GM21619 (cell line): ENCODE measurements at regions not wholly inside any gene's neighbourhood (a gene's known extent, or its start where the extent isn't known, plus 50 kb on each side); places are given as distances from the start of the nearest gene placed in this dataset.

ENCODE experiments used
- ATAC-seq: cut with Tn5 transposase; IDR thresholded peaks from one replicate; pipeline ENCODE4 v1.9.1; 2021; ENCODE audit not compliant: unreplicated experiment

- no peak for ATAC-seq
These were observed 55.7 kb upstream of the OR5AN1 start for GRCh38 chr11:59302991-59303390.

GRCh38 chr11:59295435-59295834 is 63.3 kb upstream of the OR5AN1 start:
- ATAC-seq: no peak

GRCh38 chr11:59292611-59293010 is 66.1 kb upstream of the OR5AN1 start:
- ATAC-seq: no peak

- no peak for ATAC-seq
These were observed 67.5 kb upstream of the OR5AN1 start for GRCh38 chr11:59291228-59291627.

GRCh38 chr11:59289356-59290181 is 69.1 kb upstream of the OR5AN1 start:
- no peak for ATAC-seq

- no peak for ATAC-seq
These were observed 72.9 kb upstream of the OR5AN1 start for GRCh38 chr11:59285716-59286260.

- no peak for ATAC-seq
These were observed 72.0 kb upstream of the MPEG1 start for GRCh38 chr11:59284773-59285129.

GRCh38 chr11:59283825-59284772 is 71.4 kb upstream of the MPEG1 start:
- ATAC-seq: peak; percentile 66

GRCh38 chr11:59283311-59283710 is 70.6 kb upstream of the MPEG1 start:
- ATAC-seq: no peak

- ATAC-seq: no peak
These were observed 68.5 kb upstream of the MPEG1 start for GRCh38 chr11:59281177-59281576.

GRCh38 chr11:59273373-59273841 is 60.7 kb upstream of the MPEG1 start:
- peak; percentile 92 for ATAC-seq

GRCh38 chr11:59272771-59273372 is 60.1 kb upstream of the MPEG1 start:
- ATAC-seq: no peak

GRCh38 chr11:59271811-59272327 is 59.1 kb upstream of the MPEG1 start:
- ATAC-seq: no peak

- ATAC-seq: no peak
These were observed 58.6 kb upstream of the MPEG1 start for GRCh38 chr11:59271247-59271755.

GRCh38 chr11:59267736-59268475 is 55.2 kb upstream of the MPEG1 start:
- no peak for ATAC-seq

GRCh38 chr11:59267196-59267595 is 54.5 kb upstream of the MPEG1 start:
- ATAC-seq: peak; percentile 69

GRCh38 chr11:59266491-59266890 is 53.8 kb upstream of the MPEG1 start:
- ATAC-seq: no peak

GRCh38 chr11:59265735-59266134 is 53.0 kb upstream of the MPEG1 start:
- no peak for ATAC-seq

GRCh38 chr11:59264736-59265135 is 52.0 kb upstream of the MPEG1 start:
- no peak for ATAC-seq
